ENCODE measurements at regions not wholly inside any gene's neighbourhood (a gene's known extent, or its start where the extent isn't known, plus 50 kb on each side); places are given as distances from the start of the nearest gene placed in this dataset.

GRCh38 chr3:103349760-103350159, 914.9 kb downstream of the ZPLD1 start:
- Histone ChIP-seq H3K36me3 (ENCODE audit: control insufficient read depth, insufficient read depth, low read length) (no peaks in the 10 kb centered on the region), H3K4me1 (ENCODE audit: control insufficient read depth, insufficient read depth, low read length) (no peaks in the 10 kb centered on the region), H3K9me3 (ENCODE audit: control insufficient read depth, low read length) (no peaks in the 10 kb centered on the region), H3K27me3 (ENCODE audit: control insufficient read depth, insufficient read depth, low read length) (no peaks in the 10 kb centered on the region), H3K4me3 (ENCODE audit: low read length) (no peak overlapping the region), H3K9ac (ENCODE audit: low read length) (no peak overlapping the region)

GRCh38 chr3:103365467-103365866, 930.7 kb downstream of the ZPLD1 start:
- Histone ChIP-seq H3K4me3 (ENCODE audit: low read length) (no peak overlapping the region), H3K4me1 (ENCODE audit: control insufficient read depth, insufficient read depth, low read length) (no peaks in the 10 kb centered on the region), H3K27me3 (ENCODE audit: control insufficient read depth, insufficient read depth, low read length) (no peaks in the 10 kb centered on the region), H3K9ac (ENCODE audit: low read length) (no peak overlapping the region), H3K9me3 (ENCODE audit: control insufficient read depth, low read length) (no peaks in the 10 kb centered on the region), H3K36me3 (ENCODE audit: control insufficient read depth, insufficient read depth, low read length) (no peaks in the 10 kb centered on the region)

GRCh38 chr3:103367481-103367880, 932.7 kb downstream of the ZPLD1 start:
- no peak overlapping the region for H3K9ac ChIP-seq (ENCODE audit: low read length)
- no peaks in the 10 kb centered on the region for H3K9me3 ChIP-seq (ENCODE audit: control insufficient read depth, low read length)
- no peaks in the 10 kb centered on the region for H3K36me3 ChIP-seq (ENCODE audit: control insufficient read depth, insufficient read depth, low read length)
- H3K4me1 ChIP-seq (ENCODE audit: control insufficient read depth, insufficient read depth, low read length) = no peaks in the 10 kb centered on the region
- H3K27me3 ChIP-seq (ENCODE audit: control insufficient read depth, insufficient read depth, low read length) = no peaks in the 10 kb centered on the region
- no peak overlapping the region for H3K4me3 ChIP-seq (ENCODE audit: low read length)

GRCh38 chr3:103371411-103371810, 936.6 kb downstream of the ZPLD1 start:
- Histone ChIP-seq H3K4me1 (ENCODE audit: control insufficient read depth, insufficient read depth, low read length) (no peaks in the 10 kb centered on the region), H3K4me3 (ENCODE audit: low read length) (no peak overlapping the region), H3K9ac (ENCODE audit: low read length) (no peak overlapping the region), H3K36me3 (ENCODE audit: control insufficient read depth, insufficient read depth, low read length) (no peaks in the 10 kb centered on the region), H3K27me3 (ENCODE audit: control insufficient read depth, insufficient read depth, low read length) (no peaks in the 10 kb centered on the region), H3K9me3 (ENCODE audit: control insufficient read depth, low read length) (no peaks in the 10 kb centered on the region)

GRCh38 chr3:103372031-103372430, 937.2 kb downstream of the ZPLD1 start:
- H3K4me3 ChIP-seq (ENCODE audit: low read length) = no peak overlapping the region
- H3K27me3 ChIP-seq (ENCODE audit: control insufficient read depth, insufficient read depth, low read length) = no peaks in the 10 kb centered on the region
- no peaks in the 10 kb centered on the region for H3K9me3 ChIP-seq (ENCODE audit: control insufficient read depth, low read length)
- no peaks in the 10 kb centered on the region for H3K4me1 ChIP-seq (ENCODE audit: control insufficient read depth, insufficient read depth, low read length)
- no peak overlapping the region for H3K9ac ChIP-seq (ENCODE audit: low read length)
- H3K36me3 ChIP-seq (ENCODE audit: control insufficient read depth, insufficient read depth, low read length) = no peaks in the 10 kb centered on the region

GRCh38 chr3:103380391-103380790, 945.6 kb downstream of the ZPLD1 start:
- no peaks in the 10 kb centered on the region for H3K36me3 ChIP-seq (ENCODE audit: control insufficient read depth, insufficient read depth, low read length)

GRCh38 chr3:103381296-103382079, 946.7 kb downstream of the ZPLD1 start:
- Histone ChIP-seq H3K4me3 (ENCODE audit: low read length) (no peak overlapping the region), H3K27me3 (ENCODE audit: control insufficient read depth, insufficient read depth, low read length) (no peaks in the 10 kb centered on the region), H3K36me3 (ENCODE audit: control insufficient read depth, insufficient read depth, low read length) (no peaks in the 10 kb centered on the region), H3K4me1 (ENCODE audit: control insufficient read depth, insufficient read depth, low read length) (no peaks in the 10 kb centered on the region), H3K9ac (ENCODE audit: low read length) (no peak overlapping the region), H3K9me3 (ENCODE audit: control insufficient read depth, low read length) (no peaks in the 10 kb centered on the region)

More at GRCh38 chr3:103380391-103380790, 945.6 kb downstream of the ZPLD1 start:
- Histone ChIP-seq H3K4me1 (ENCODE audit: control insufficient read depth, insufficient read depth, low read length) (no peaks in the 10 kb centered on the region), H3K4me3 (ENCODE audit: low read length) (no peak overlapping the region), H3K9ac (ENCODE audit: low read length) (no peak overlapping the region), H3K27me3 (ENCODE audit: control insufficient read depth, insufficient read depth, low read length) (no peaks in the 10 kb centered on the region), H3K9me3 (ENCODE audit: control insufficient read depth, low read length) (no peaks in the 10 kb centered on the region)

- no peaks in the 10 kb centered on the region for H3K9me3 ChIP-seq (ENCODE audit: control insufficient read depth, low read length)
- H3K36me3 ChIP-seq (ENCODE audit: control insufficient read depth, insufficient read depth, low read length) = no peaks in the 10 kb centered on the region
- H3K27me3 ChIP-seq (ENCODE audit: control insufficient read depth, insufficient read depth, low read length) = no peaks in the 10 kb centered on the region
- H3K4me1 ChIP-seq (ENCODE audit: control insufficient read depth, insufficient read depth, low read length) = no peaks in the 10 kb centered on the region
- no peak overlapping the region for H3K4me3 ChIP-seq (ENCODE audit: low read length)
- no peak overlapping the region for H3K9ac ChIP-seq (ENCODE audit: low read length)
Measured at GRCh38 chr3:103385961-103386656, 951.3 kb downstream of the ZPLD1 start.

GRCh38 chr3:103388214-103388613, 953.4 kb downstream of the ZPLD1 start:
- no peaks in the 10 kb centered on the region for H3K36me3 ChIP-seq (ENCODE audit: control insufficient read depth, insufficient read depth, low read length)
- H3K9ac ChIP-seq (ENCODE audit: low read length) = no peak overlapping the region
- no peak overlapping the region for H3K4me3 ChIP-seq (ENCODE audit: low read length)
- no peaks in the 10 kb centered on the region for H3K27me3 ChIP-seq (ENCODE audit: control insufficient read depth, insufficient read depth, low read length)
- H3K4me1 ChIP-seq (ENCODE audit: control insufficient read depth, insufficient read depth, low read length) = no peaks in the 10 kb centered on the region
- no peaks in the 10 kb centered on the region for H3K9me3 ChIP-seq (ENCODE audit: control insufficient read depth, low read length)

GRCh38 chr3:103389356-103389755, 954.5 kb downstream of the ZPLD1 start:
- Histone ChIP-seq H3K9ac (ENCODE audit: low read length) (no peak overlapping the region), H3K36me3 (ENCODE audit: control insufficient read depth, insufficient read depth, low read length) (no peaks in the 10 kb centered on the region), H3K4me1 (ENCODE audit: control insufficient read depth, insufficient read depth, low read length) (no peaks in the 10 kb centered on the region), H3K27me3 (ENCODE audit: control insufficient read depth, insufficient read depth, low read length) (no peaks in the 10 kb centered on the region), H3K9me3 (ENCODE audit: control insufficient read depth, low read length) (no peaks in the 10 kb centered on the region), H3K4me3 (ENCODE audit: low read length) (no peak overlapping the region)

GRCh38 chr3:103393395-103394186, 958.8 kb downstream of the ZPLD1 start:
- no peak overlapping the region for H3K4me3 ChIP-seq (ENCODE audit: low read length)
- H3K9me3 ChIP-seq (ENCODE audit: control insufficient read depth, low read length) = no peaks in the 10 kb centered on the region
- no peaks in the 10 kb centered on the region for H3K36me3 ChIP-seq (ENCODE audit: control insufficient read depth, insufficient read depth, low read length)
- no peaks in the 10 kb centered on the region for H3K4me1 ChIP-seq (ENCODE audit: control insufficient read depth, insufficient read depth, low read length)
- no peak overlapping the region for H3K9ac ChIP-seq (ENCODE audit: low read length)
- no peaks in the 10 kb centered on the region for H3K27me3 ChIP-seq (ENCODE audit: control insufficient read depth, insufficient read depth, low read length)

- Histone ChIP-seq H3K9me3 (ENCODE audit: control insufficient read depth, low read length) (no peaks in the 10 kb centered on the region), H3K9ac (ENCODE audit: low read length) (no peak overlapping the region), H3K27me3 (ENCODE audit: control insufficient read depth, insufficient read depth, low read length) (no peaks in the 10 kb centered on the region), H3K36me3 (ENCODE audit: control insufficient read depth, insufficient read depth, low read length) (no peaks in the 10 kb centered on the region), H3K4me3 (ENCODE audit: low read length) (no peak overlapping the region), H3K4me1 (ENCODE audit: control insufficient read depth, insufficient read depth, low read length) (no peaks in the 10 kb centered on the region)
Measured at GRCh38 chr3:103403191-103403590, 968.4 kb downstream of the ZPLD1 start.
